Esophagus muscularis mucosa (tissue), 4 donors: ENCODE measurements at regions not wholly inside any gene's neighbourhood (a gene's known extent, or its start where the extent isn't known, plus 50 kb on each side); places are given as distances from the start of the nearest gene placed in this dataset.

Experiments
- DNase-seq: peaks from one replicate; pipeline ENCODE4 v3.0.0-alpha.2; 2017; ENCODE audit errors: extremely low spot score
- H3K27ac ChIP-seq, 4 donors: fragments of 200-600 bp; sonication (generic); replicated peaks in 1 of 4; 1 replicate in 3 of 4; 2 replicates in 1 of 4; pipeline ENCODE4 v1.5.1; 2016 to 2019; ENCODE audit warnings: mild to moderate bottlenecking in 1 of 4
- H3K27me3 ChIP-seq, 4 donors: fragments of 200-600 bp; sonication (generic); one replicate each; pipeline versions ENCODE4 v1.5.1 to v1.6.0; 2016 to 2019
- H3K36me3 ChIP-seq, 4 donors: fragments of 200-600 bp; sonication (generic); one replicate each; pipeline ENCODE4 v1.5.1; 2016 to 2019
- H3K4me1 ChIP-seq, 4 donors: fragments of 200-600 bp; sonication (generic); one replicate each; pipeline ENCODE4 v1.5.1; 2016 to 2019
- H3K4me3 ChIP-seq, 4 donors: fragments of 200-600 bp; sonication (generic); 1 replicate in 2 of 4; 2 replicates in 2 of 4; pipeline ENCODE4 v1.5.1; 2016 to 2019; ENCODE audit warnings: mild to moderate bottlenecking in 4 of 4, moderate library complexity in 1 of 4
- H3K9me3 ChIP-seq, 4 donors: fragments of 200-600 bp; sonication (generic); 1 replicate in 3 of 4; 2 replicates in 1 of 4; pipeline ENCODE4 v1.5.1; 2016 to 2019
- EP300 ChIP-seq: sonication (generic); formaldehyde crosslinking; IDR thresholded peaks from one replicate; pipeline ENCODE4 v1.6.1; 2017; ENCODE audit warnings: antibody characterized with exemption
- POLR2A ChIP-seq: fragments of 450-650 bp; IDR thresholded peaks from one replicate; pipeline ENCODE4 v1.6.1; 2017; ENCODE audit warnings: antibody characterized with exemption, moderate library complexity, mild to moderate bottlenecking, low read depth
- POLR2AphosphoS5 ChIP-seq, 2 donors: sonication (generic); formaldehyde crosslinking; IDR thresholded peaks; one replicate each; pipeline ENCODE4 v1.6.1; 2017; ENCODE audit warnings: antibody characterized with exemption in 2 of 2
- WGBS: methylation state at CpG from one replicate; pipeline ENCODE4 v1.1.5; 2018; 5-methylcytosine and 5-hydroxymethylcytosine counted together
- intact Hi-C: fragments of 100-400 bp; cut with DNase I; formaldehyde crosslinking; loops from one replicate; pipeline ENCODE4 v1.15.1; 2023
- small RNA-seq, 3 donors: library from RNA; depleted of rRNA; stranded (forward); fragments of <200 nt; gene quantifications; one replicate each; pipeline ENCODE3, GENCODE V24; 2016
- TF ChIP-seq, protein P1 (sequence below), 3 experiments: fragments of 200-600 bp in 2 of 3; fragments of 450-650 bp in 1 of 3; sonication (generic) in 2 of 3; IDR thresholded peaks; one replicate each; pipeline ENCODE4 v1.5.1; 2017 to 2019; ENCODE audit warnings: antibody characterized with exemption in 3 of 3, mild to moderate bottlenecking in 2 of 3, moderate library complexity in 1 of 3

DNA sequence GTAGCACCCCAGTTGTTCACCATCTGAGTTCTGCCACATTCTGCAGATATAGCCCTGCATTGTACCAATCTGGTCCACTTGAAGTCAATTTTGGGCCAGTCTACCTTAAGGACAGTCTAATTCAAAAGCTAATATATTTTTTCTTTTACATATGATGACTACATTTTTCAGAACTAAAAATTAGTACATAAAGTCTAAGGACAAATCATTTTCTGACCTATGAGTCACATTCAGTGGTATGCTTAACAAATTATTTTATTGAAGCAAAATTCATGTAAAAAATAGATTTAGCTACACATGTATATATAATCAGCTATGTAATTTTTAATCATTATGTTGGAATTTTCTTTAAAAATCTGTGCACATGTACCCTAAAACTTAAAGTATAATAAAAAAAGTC lies 52.1 kb upstream of the IL12A start:
- TF ChIP-seq, protein P1, sequence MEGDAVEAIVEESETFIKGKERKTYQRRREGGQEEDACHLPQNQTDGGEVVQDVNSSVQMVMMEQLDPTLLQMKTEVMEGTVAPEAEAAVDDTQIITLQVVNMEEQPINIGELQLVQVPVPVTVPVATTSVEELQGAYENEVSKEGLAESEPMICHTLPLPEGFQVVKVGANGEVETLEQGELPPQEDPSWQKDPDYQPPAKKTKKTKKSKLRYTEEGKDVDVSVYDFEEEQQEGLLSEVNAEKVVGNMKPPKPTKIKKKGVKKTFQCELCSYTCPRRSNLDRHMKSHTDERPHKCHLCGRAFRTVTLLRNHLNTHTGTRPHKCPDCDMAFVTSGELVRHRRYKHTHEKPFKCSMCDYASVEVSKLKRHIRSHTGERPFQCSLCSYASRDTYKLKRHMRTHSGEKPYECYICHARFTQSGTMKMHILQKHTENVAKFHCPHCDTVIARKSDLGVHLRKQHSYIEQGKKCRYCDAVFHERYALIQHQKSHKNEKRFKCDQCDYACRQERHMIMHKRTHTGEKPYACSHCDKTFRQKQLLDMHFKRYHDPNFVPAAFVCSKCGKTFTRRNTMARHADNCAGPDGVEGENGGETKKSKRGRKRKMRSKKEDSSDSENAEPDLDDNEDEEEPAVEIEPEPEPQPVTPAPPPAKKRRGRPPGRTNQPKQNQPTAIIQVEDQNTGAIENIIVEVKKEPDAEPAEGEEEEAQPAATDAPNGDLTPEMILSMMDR (IDR thresholded peaks at IDR 0.05) = no peak
- TF ChIP-seq EP300 (no peak), POLR2A (no peak), POLR2AphosphoS5 (IDR thresholded peaks at IDR 0.05) (no peak)
- intact Hi-C loops = no loop called here
- no peak overlapping the region for H3K27ac ChIP-seq
- H3K9me3 ChIP-seq = peaks cover 0 to 11% (median 8%) of the 10 kb centered on the region in 4 donors
- DNase-seq = peak; percentile 24
- H3K27me3 ChIP-seq = no peaks in the 10 kb centered on the region
- H3K36me3 ChIP-seq = no peaks in the 10 kb centered on the region
- H3K4me1 ChIP-seq = no peaks in the 10 kb centered on the region
- no peak overlapping the region for H3K4me3 ChIP-seq

DNA sequence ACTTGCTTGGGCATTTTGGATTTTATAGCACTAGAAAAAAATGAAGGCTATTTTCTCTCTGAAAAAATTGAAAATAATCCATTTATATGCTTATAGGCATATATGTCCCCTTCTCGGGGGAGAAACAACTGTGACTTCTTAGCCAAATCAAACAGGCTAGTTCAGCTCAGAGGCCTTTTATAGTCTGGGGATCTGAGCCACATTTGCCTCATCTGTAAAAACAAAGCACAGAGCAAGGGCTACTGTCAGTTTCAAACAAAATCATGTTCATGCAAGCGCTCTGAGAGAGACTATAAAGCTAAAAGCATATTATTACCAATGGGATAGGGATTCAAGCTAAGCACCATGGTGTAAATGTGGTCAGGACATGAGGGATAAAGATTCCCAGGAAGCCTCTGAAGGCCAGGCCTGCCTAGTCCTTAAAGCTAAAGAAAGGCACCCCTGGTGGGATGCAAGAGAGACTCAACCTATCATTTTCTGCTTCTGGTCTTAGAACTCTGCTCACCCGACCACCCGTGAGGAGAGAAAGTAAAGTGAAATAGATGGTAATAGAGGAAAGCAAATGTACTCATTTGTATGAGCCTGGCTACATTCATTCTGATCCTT lies 51.0 kb upstream of the IL12A start:
- intact Hi-C loops = no loop called here
- no peaks in the 10 kb centered on the region for H3K4me1 ChIP-seq
- H3K27me3 ChIP-seq = no peaks in the 10 kb centered on the region
- peaks cover 0 to 11% (median 8%) of the 10 kb centered on the region in 4 donors for H3K9me3 ChIP-seq
- H3K4me3 ChIP-seq = no peak overlapping the region
- no peak overlapping the region for H3K27ac ChIP-seq
- no peak for TF ChIP-seq EP300
- TF ChIP-seq POLR2A = no peak
- no peak for TF ChIP-seq POLR2AphosphoS5 (IDR thresholded peaks at IDR 0.05)
- TF ChIP-seq, protein P1 (IDR thresholded peaks at IDR 0.05) = no peak
- 85% methylated on average over 4 of the region's 4 CpGs for WGBS
- peak; percentile 8 for DNase-seq
- H3K36me3 ChIP-seq = no peaks in the 10 kb centered on the region

DNA sequence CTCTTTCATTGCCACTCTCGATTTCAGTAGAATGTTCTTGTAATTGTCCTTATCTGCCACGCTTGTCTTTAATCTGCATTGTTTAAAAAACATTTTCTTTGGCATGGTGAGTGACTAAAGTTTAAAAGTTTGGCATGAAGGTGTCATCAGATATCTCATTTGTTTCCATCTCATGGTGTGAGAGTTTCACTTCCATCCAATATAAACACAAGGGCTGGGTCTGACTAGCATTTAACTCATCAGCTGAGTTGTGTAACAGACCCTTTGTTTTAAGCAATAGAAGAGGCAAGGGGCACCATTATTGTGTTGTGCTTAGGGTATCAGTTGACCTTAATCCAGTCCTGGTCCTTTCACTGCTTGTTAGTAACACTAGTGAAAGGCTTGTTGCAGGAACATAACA lies 49.9 kb upstream of the IL12A start:
- intact Hi-C loops = no loop called here
- no peak overlapping the region for H3K27ac ChIP-seq
- TF ChIP-seq POLR2AphosphoS5 (IDR thresholded peaks at IDR 0.05) = no peak
- TF ChIP-seq, protein P1 (IDR thresholded peaks at IDR 0.05) = no peak
- H3K4me1 ChIP-seq = no peaks in the 10 kb centered on the region
- H3K9me3 ChIP-seq = peaks cover 0 to 11% (median 7%) of the 10 kb centered on the region in 4 donors
- 61% methylated on average over 2 of the region's 2 CpGs for WGBS
- H3K27me3 ChIP-seq = no peaks in the 10 kb centered on the region
- DNase-seq = peak; percentile 57
- H3K36me3 ChIP-seq = no peaks in the 10 kb centered on the region
- no peak overlapping the region for H3K4me3 ChIP-seq

Small RNAs in the stretch of these regions (small RNA-seq; reads per million reads assigned to genes)
- gene MIR3919 (0 to 0.08 (median 0) reads per million in 3 donors), gene RNU2-31P (0 reads per million in 3 donors)
